Liver (tissue), 7 donors: ENCODE measurements at regions not wholly inside any gene's neighbourhood (a gene's known extent, or its start where the extent isn't known, plus 50 kb on each side); places are given as distances from the start of the nearest gene placed in this dataset.
A peak's percentile ranks its signal among the peaks of the same experiment; 100 is the strongest.

ENCODE experiments used
- DNase-seq: peaks from one replicate; pipeline ENCODE4 v3.0.0-alpha.2; 2017; ENCODE audit warnings: low spot score
- H3K27ac ChIP-seq, 2 donors: one replicate each; pipeline ENCODE4 v1.7.0; 2013; ENCODE audit warnings: inconsistent platforms in 2 of 2, low read length in 2 of 2, control low read depth in 1 of 2, low read depth in 1 of 2, mild to moderate bottlenecking in 1 of 2
- H3K27me3 ChIP-seq, 4 donors: one replicate each; pipeline versions ENCODE4 v1.6.1 to v1.7.0; 2013; ENCODE audit warnings: low read length in 3 of 4, inconsistent platforms in 1 of 4, mild to moderate bottlenecking in 1 of 4, moderate library complexity in 1 of 4; ENCODE audit not compliant: control insufficient read depth in 4 of 4, insufficient read depth in 4 of 4
- H3K36me3 ChIP-seq, 4 donors: one replicate each; pipeline versions ENCODE4 v1.6.1 to v1.7.0; 2013; ENCODE audit warnings: low read length in 3 of 4, mild to moderate bottlenecking in 3 of 4, low read depth in 1 of 4, moderate library complexity in 1 of 4; ENCODE audit not compliant: control insufficient read depth in 4 of 4, insufficient read depth in 3 of 4
- H3K4me1 ChIP-seq, 4 donors: one replicate each; pipeline versions ENCODE4 v1.6.1 to v1.7.0; 2013; ENCODE audit warnings: low read length in 3 of 4, mild to moderate bottlenecking in 3 of 4, moderate library complexity in 1 of 4; ENCODE audit not compliant: control insufficient read depth in 4 of 4, insufficient read depth in 4 of 4
- H3K4me3 ChIP-seq, 3 donors: one replicate each; pipeline versions ENCODE4 v1.6.1 to v1.7.0; 2013; ENCODE audit warnings: low read length in 3 of 3, control low read depth in 1 of 3, low read depth in 1 of 3, mild to moderate bottlenecking in 1 of 3
- H3K9ac ChIP-seq, 2 donors: one replicate each; pipeline ENCODE4 v1.7.0; 2013; ENCODE audit warnings: low read length in 2 of 2, mild to moderate bottlenecking in 2 of 2, moderate library complexity in 2 of 2, control low read depth in 1 of 2, low read depth in 1 of 2
- H3K9me3 ChIP-seq, 4 donors: one replicate each; pipeline versions ENCODE4 v1.6.1 to v1.7.0; 2013; ENCODE audit warnings: low read length in 3 of 4; ENCODE audit not compliant: control insufficient read depth in 4 of 4
- FOXA1 ChIP-seq: IDR thresholded peaks from 2 replicates; pipeline ENCODE4 v1.6.1; 2016; ENCODE audit warnings: antibody characterized with exemption
- GABPA ChIP-seq, 2 donors: IDR thresholded peaks in 1 of 2; conservative IDR thresholded peaks in 1 of 2; 2 replicates each; pipeline ENCODE4 v1.6.1; 2016; ENCODE audit warnings: antibody characterized with exemption in 2 of 2, mild to moderate bottlenecking in 1 of 2, moderate library complexity in 1 of 2
- HNF4A ChIP-seq, 2 donors: conservative IDR thresholded peaks; 2 replicates each; pipeline ENCODE4 v1.6.1; 2016; ENCODE audit warnings: antibody characterized with exemption in 2 of 2, mild to moderate bottlenecking in 2 of 2
- HNF4G ChIP-seq: IDR thresholded peaks from 2 replicates; pipeline ENCODE4 v1.6.1; 2016; ENCODE audit warnings: antibody characterized with exemption
- JUND ChIP-seq, 2 donors: IDR thresholded peaks; 2 replicates each; pipeline ENCODE4 v1.6.1; 2016; ENCODE audit warnings: antibody characterized with exemption in 2 of 2
- NR2F2 ChIP-seq: IDR thresholded peaks from 2 replicates; pipeline ENCODE4 v1.6.1; 2016; ENCODE audit warnings: antibody characterized with exemption
- RAD21 ChIP-seq, 2 donors: IDR thresholded peaks; 2 replicates each; pipeline ENCODE4 v1.6.1; 2016; ENCODE audit warnings: antibody characterized with exemption in 2 of 2, mild to moderate bottlenecking in 2 of 2
- RXRA ChIP-seq, 2 donors: IDR thresholded peaks; 2 replicates each; pipeline ENCODE4 v1.6.1; 2017 to 2018; ENCODE audit warnings: antibody characterized with exemption in 2 of 2, mild to moderate bottlenecking in 1 of 2
- SP1 ChIP-seq: IDR thresholded peaks from 2 replicates; pipeline ENCODE4 v1.6.1; 2018; ENCODE audit warnings: antibody characterized with exemption, mild to moderate bottlenecking
- TAF1 ChIP-seq: conservative IDR thresholded peaks from 2 replicates; pipeline ENCODE4 v1.6.1; 2016; ENCODE audit warnings: antibody characterized with exemption, mild to moderate bottlenecking
- YY1 ChIP-seq: IDR thresholded peaks from 2 replicates; pipeline ENCODE4 v1.6.1; 2016; ENCODE audit warnings: antibody characterized with exemption, mild to moderate bottlenecking
- WGBS: extraction: QIAGEN DNeasy Blood & Tissue Kit; methylation state at CpG from one replicate; pipeline ENCODE4 v1.1.7; 2013; 5-methylcytosine and 5-hydroxymethylcytosine counted together
- TF ChIP-seq, protein P1 (sequence below): IDR thresholded peaks from 2 replicates; pipeline ENCODE4 v1.6.1; 2016; ENCODE audit warnings: antibody characterized with exemption
- donor health status: healthy.
- donor health status: healthy.
- donor health status: healthy.
- donor health status: healthy.

DNA sequence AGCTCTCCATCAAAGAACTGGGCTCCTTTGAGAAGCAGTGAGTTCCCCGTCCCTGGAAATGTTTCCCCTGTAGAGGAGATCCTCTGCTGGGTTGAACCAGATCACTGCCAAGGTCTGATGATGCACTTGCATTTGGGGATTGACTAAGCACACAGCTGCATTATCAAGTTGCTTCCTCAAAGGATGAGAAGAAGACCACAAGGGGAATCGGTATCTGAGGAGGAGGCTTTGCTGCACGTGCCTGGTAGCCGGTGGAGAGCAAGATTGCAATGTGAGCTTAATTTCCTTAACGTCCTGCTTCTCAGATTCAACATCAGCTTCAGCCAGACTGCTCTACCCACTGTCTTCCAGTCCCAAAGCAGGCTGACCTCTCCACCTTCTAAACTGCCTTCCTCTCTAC is 128.8 kb upstream of the STMND1 start:
- no peaks in the 10 kb centered on the region for H3K27me3 ChIP-seq
- no peak for TF ChIP-seq FOXA1
- no peak for TF ChIP-seq HNF4G
- no peak for TF ChIP-seq RXRA (IDR thresholded peaks at IDR 0.05)
- TF ChIP-seq TAF1, result no peak
- TF ChIP-seq NR2F2, result no peak

DNA sequence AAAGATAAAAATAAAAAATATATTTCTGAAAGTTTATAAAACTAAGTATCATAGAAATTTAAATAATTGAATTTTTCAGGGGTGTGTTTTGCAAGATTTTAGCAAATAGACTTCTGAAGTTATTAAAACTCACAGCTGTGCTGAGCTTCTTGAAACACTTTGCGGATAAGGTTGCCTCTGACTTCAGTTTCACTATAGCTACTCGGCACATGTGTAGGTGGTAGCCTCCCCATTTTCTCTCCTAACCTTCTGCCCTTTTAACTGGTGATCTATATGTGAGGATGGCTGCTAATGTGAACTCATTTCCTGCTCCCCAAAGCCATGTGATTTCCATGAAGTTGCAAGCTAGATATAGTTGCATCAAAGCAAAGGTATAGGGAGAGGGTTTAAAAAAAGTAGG is 129.3 kb upstream of the STMND1 start:
- Histone ChIP-seq H3K9ac (no peak overlapping the region), H3K9me3 (no peaks in the 10 kb centered on the region), H3K27me3 (no peaks in the 10 kb centered on the region), H3K27ac (no peak overlapping the region), H3K4me3 (no peak overlapping the region), H3K36me3 (no peaks in the 10 kb centered on the region), H3K4me1 (peaks cover 0 to 21% (median 12%) of the 10 kb centered on the region in 4 donors)
- TF ChIP-seq FOXA1 (no peak), HNF4A (conservative IDR thresholded peaks at IDR 0.05) (no peak), GABPA (IDR thresholded peaks at IDR 0.05 in 1 of 2, conservative IDR thresholded peaks at IDR 0.05 in 1 of 2) (no peak), TAF1 (no peak), HNF4G (no peak), SP1 (no peak), JUND (IDR thresholded peaks at IDR 0.05) (no peak), RAD21 (IDR thresholded peaks at IDR 0.05) (no peak), YY1 (no peak)
- TF ChIP-seq, protein P1, sequence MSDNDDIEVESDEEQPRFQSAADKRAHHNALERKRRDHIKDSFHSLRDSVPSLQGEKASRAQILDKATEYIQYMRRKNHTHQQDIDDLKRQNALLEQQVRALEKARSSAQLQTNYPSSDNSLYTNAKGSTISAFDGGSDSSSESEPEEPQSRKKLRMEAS, result no peak
- WGBS, result 93% methylated on average over 2 of the region's 2 CpGs
- no peak for DNase-seq

More for the DNA sequence above, 128.8 kb upstream of the STMND1 start:
- Histone ChIP-seq H3K9ac (no peak overlapping the region), H3K4me1 (peaks cover 0 to 21% (median 12%) of the 10 kb centered on the region in 4 donors), H3K9me3 (no peaks in the 10 kb centered on the region), H3K27ac (no peak overlapping the region), H3K4me3 (no peak overlapping the region), H3K36me3 (no peaks in the 10 kb centered on the region)
- no peak for DNase-seq
- 88% methylated on average over 5 of the region's 5 CpGs for WGBS

DNA sequence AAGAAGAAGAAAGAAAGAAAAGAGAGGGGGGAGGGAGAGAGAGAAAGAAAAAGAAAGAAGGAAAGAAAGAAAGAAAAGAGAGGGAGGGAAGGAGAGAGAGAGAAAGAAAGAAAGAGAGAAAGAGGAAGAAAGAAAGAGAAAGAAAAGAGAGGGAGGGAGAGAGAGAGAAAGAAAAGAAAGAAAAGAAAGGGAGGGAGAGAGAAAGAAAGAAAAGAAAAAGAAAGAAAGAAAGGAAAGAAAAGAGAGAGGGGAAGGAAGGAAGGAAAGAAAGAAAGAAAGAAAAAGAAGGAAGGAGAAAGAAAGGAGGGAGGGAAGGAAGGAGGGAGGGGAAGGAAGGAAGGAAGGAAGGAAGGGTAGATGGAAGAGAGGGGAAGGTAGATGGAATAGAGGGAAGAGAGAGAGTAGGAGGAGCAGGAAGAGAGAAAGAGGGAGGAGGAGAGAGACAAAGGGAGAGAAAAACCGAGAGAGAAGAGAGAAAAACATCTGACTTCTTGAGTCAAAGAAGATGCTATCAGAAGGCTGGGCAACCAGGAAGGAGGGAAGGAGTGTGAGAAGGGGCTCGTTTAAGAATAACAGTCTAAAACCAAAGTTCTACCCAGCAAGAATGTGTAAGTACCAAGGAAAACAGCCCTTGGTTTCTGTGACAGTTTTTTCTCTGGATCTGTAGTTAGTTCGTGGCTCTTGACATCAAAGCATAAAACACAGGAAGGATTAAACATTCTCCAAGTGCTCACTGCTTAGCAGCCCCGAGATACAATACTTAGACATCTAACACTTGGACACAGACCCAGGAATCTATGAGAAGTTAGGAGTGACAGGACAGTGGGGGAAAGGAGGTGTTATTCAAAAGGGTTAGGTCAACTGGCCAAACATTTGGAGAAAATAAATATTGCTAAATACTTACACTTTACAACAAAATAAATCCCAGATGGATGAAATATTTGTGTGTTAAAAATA is 131.9 kb upstream of the STMND1 start:
- H3K4me1 ChIP-seq, result peaks cover 0 to 22% (median 16%) of the 10 kb centered on the region in 4 donors
- H3K27ac ChIP-seq, result peak overlapping the region in 1 of 2 donors; percentile 10
- TF ChIP-seq JUND (IDR thresholded peaks at IDR 0.05) (no peak), RXRA (IDR thresholded peaks at IDR 0.05) (peak in 1 of 2 donors; percentile 6)
- WGBS, result 37% methylated on average over 4 of the region's 4 CpGs
- no peak overlapping the region for H3K9ac ChIP-seq
- no peak overlapping the region for H3K4me3 ChIP-seq
- no peaks in the 10 kb centered on the region for H3K36me3 ChIP-seq
- no peaks in the 10 kb centered on the region for H3K9me3 ChIP-seq
- DNase-seq, result no peak
- H3K27me3 ChIP-seq, result no peaks in the 10 kb centered on the region

DNA sequence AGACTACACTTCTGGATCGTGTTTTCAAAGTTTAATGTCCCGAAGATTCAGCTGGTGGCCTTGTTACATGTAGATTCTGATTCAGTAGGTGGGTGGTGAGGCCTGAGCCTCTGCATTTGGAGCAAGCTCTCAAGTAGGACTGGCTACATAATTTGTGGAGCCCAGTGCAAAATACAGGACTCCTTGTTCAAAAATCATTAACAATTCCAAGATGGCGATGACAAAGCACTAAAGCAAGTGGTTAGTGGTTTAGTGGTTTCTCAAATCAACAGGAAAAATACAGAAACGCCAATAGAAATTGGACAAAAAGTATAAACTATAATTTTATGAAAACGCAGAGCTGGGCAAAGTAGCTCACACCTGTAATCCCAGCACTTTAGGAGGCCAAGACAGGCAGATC is 133.7 kb upstream of the STMND1 start:
- DNase-seq, result no peak
- no peak for TF ChIP-seq HNF4A (conservative IDR thresholded peaks at IDR 0.05)
- H3K4me1 ChIP-seq, result peaks cover 0 to 24% (median 17%) of the 10 kb centered on the region in 4 donors
- H3K9ac ChIP-seq, result no peak overlapping the region
- no peaks in the 10 kb centered on the region for H3K9me3 ChIP-seq
- H3K4me3 ChIP-seq, result no peak overlapping the region
- H3K36me3 ChIP-seq, result no peaks in the 10 kb centered on the region
- H3K27ac ChIP-seq, result no peak overlapping the region
- no peaks in the 10 kb centered on the region for H3K27me3 ChIP-seq
- 91% methylated on average over 5 of the region's 5 CpGs for WGBS
